ENCODE measurements at regions not wholly inside any gene's neighbourhood (a gene's known extent, or its start where the extent isn't known, plus 50 kb on each side); places are given as distances from the start of the nearest gene placed in this dataset.

- H3K27me3 ChIP-seq = peaks cover 0 to 3% (median 0%) of the 10 kb centered on the region in 9 donors
- H3K4me1 ChIP-seq = no peaks in the 10 kb centered on the region
- 41 to 68% (median 62%) methylated on average over 1 of the region's 1 CpG for WGBS, 4 donors
- intact Hi-C loops (cut with DNase I) = no loop called here
- no peak overlapping the region for H3K4me3 ChIP-seq
- no peaks in the 10 kb centered on the region for H3K36me3 ChIP-seq
- no peak for DNase-seq
- TF ChIP-seq POLR2A (IDR thresholded peaks at IDR 0.05) = no peak
- TF ChIP-seq CTCF (IDR thresholded peaks at IDR 0.05) = peak in 7 of 12 donors; percentile 13 to 44 (median 26)
- H3K9me3 ChIP-seq = no peaks in the 10 kb centered on the region
- no peak overlapping the region for H3K27ac ChIP-seq
- ATAC-seq = no peak
These were observed 927.0 kb upstream of the CRIM1 start for GRCh38 chr2:35428548-35428947.

DNA sequence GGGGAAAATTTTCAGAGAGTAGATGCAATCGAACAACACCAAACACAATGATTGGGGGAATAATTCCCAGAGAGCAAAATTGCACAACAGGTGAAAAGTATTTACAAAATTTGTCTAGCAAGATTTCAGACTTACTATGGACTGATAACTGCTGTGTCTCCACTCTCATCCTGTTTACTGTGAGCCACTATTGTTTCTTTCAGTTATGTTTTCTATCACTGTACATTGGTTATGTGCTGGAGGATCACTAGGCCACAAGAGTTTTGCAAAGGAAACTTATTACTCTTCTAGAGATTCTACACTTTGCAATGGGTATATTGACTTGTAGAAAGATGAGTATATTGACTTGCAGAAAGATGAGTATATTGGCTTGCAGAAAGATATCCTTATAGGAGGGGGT lies 934.1 kb upstream of the CRIM1 start:
- ATAC-seq = no peak
- intact Hi-C loops (cut with DNase I) = no loop called here
- Histone ChIP-seq H3K27ac (no peak overlapping the region), H3K27me3 (no peaks in the 10 kb centered on the region), H3K9me3 (no peaks in the 10 kb centered on the region), H3K4me1 (no peaks in the 10 kb centered on the region), H3K36me3 (no peaks in the 10 kb centered on the region), H3K4me3 (no peak overlapping the region)
- 81 to 91% (median 85%) methylated on average over 1 of the region's 1 CpG for WGBS, 4 donors
- no peak for DNase-seq
- TF ChIP-seq POLR2A (IDR thresholded peaks at IDR 0.05) = no peak
- TF ChIP-seq CTCF (IDR thresholded peaks at IDR 0.05) = no peak

DNA sequence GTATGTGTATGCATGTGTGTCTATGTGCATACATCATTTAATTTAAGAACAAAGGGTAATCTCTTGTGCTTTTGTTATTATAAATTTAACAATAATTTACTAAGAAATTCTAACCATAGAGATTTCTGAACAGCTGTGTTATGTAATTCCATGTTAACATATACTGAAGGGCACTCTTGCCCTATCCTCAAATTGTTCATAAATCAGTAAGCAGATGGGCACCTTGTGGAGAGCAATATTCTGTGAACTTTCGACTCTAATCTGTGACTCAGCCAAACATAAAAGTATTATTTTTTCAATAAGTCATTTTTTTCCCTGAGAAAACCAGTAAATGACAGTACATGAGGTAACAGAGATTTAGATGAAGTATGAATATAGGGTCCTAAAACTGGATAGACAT lies 938.3 kb upstream of the CRIM1 start:
- H3K36me3 ChIP-seq = no peaks in the 10 kb centered on the region
- no peak overlapping the region for H3K4me3 ChIP-seq
- TF ChIP-seq CTCF (IDR thresholded peaks at IDR 0.05) (no peak), POLR2A (IDR thresholded peaks at IDR 0.05) (no peak)
- no peaks in the 10 kb centered on the region for H3K4me1 ChIP-seq
- WGBS, 4 donors = 0 to 28% (median 21%) methylated on average over 1 of the region's 1 CpG
- H3K27me3 ChIP-seq = no peaks in the 10 kb centered on the region
- no peaks in the 10 kb centered on the region for H3K9me3 ChIP-seq
- ATAC-seq (no peak), DNase-seq (no peak)
- intact Hi-C loops (cut with DNase I) = loop anchor here in 4 of 10 donors (10.0 kb wide), 2 partner anchors 1402 to 1742 kb away; no protein-coding TSS in a partner anchor
- no peak overlapping the region for H3K27ac ChIP-seq

- no peak for DNase-seq
- H3K27me3 ChIP-seq = no peaks in the 10 kb centered on the region
- no peaks in the 10 kb centered on the region for H3K9me3 ChIP-seq
- no peaks in the 10 kb centered on the region for H3K4me1 ChIP-seq
- no peak for TF ChIP-seq CTCF (IDR thresholded peaks at IDR 0.05)
- TF ChIP-seq POLR2A (IDR thresholded peaks at IDR 0.05) = no peak
- no peak overlapping the region for H3K4me3 ChIP-seq
- no peaks in the 10 kb centered on the region for H3K36me3 ChIP-seq
- no peak for ATAC-seq
- no peak overlapping the region for H3K27ac ChIP-seq
- intact Hi-C loops (cut with DNase I) = loop anchor here in 4 of 10 donors (10.0 kb wide), 2 partner anchors 1402 to 1742 kb away; no protein-coding TSS in a partner anchor
- WGBS, 4 donors = 49 to 56% (median 54%) methylated on average over 2 of the region's 2 CpGs
These were observed 939.0 kb upstream of the CRIM1 start for GRCh38 chr2:35416391-35417140.
